PC-9 (cell line): ENCODE measurements at regions not wholly inside any gene's neighbourhood (a gene's known extent, or its start where the extent isn't known, plus 50 kb on each side); places are given as distances from the start of the nearest gene placed in this dataset.
"Not testable (repeated sequence)": the region's sequence is repeated elsewhere in the genome, so short reads cannot be mapped to it uniquely, and the experiment has no call there.

ENCODE experiments used
- BruUV-seq: library from RNA; stranded (reverse); fragments of 400-500 nt; replicated peaks from 2 replicates; lab custom pipeline; 2021; lab: Mats Ljungman, UMichigan
- CTCF ChIA-PET: fragments of 300-600 bp; sonication (Branson Sonifier 250); formaldehyde crosslinking; loops from one replicate; lab custom pipeline; 2022; ENCODE audit warnings: antibody characterized with exemption; lab: Charles Lee
- POLR2A ChIA-PET: fragments of 300-600 bp; sonication (Branson Sonifier 250); formaldehyde crosslinking; loops from one replicate; lab custom pipeline; 2022; ENCODE audit warnings: antibody characterized with exemption; ENCODE audit not compliant: unreplicated experiment; lab: Charles Lee
- DNase-seq, 2 experiments: peaks; one replicate each; pipeline versions ENCODE4 v3.0.0 to v3.0.0-alpha.2; 2015 to 2022; ENCODE audit warnings: mixed read lengths in 1 of 2
- H2AFZ ChIP-seq: fragments of 200-600 bp; sonication (generic); 2 replicates; pipeline ENCODE4 v1.8.1; 2017; ENCODE audit warnings: antibody characterized with exemption
- H3F3A ChIP-seq: fragments of 200-600 bp; sonication (generic); 2 replicates; pipeline ENCODE4 v1.8.1; 2017; ENCODE audit warnings: antibody characterized with exemption, mild to moderate bottlenecking, low read depth; ENCODE audit not compliant: insufficient read depth
- H3K27ac ChIP-seq: fragments of 200-600 bp; sonication (generic); 2 replicates; pipeline ENCODE4 v1.6.1; 2016; ENCODE audit warnings: mixed run types
- H3K27me3 ChIP-seq: fragments of 200-600 bp; sonication (generic); 2 replicates; pipeline ENCODE4 v1.6.1; 2016; ENCODE audit warnings: low read depth, mixed run types; ENCODE audit not compliant: insufficient read depth
- H3K36me3 ChIP-seq: fragments of 200-600 bp; sonication (generic); 2 replicates; pipeline ENCODE4 v1.6.1; 2016; ENCODE audit warnings: low read depth, mixed run types
- H3K4me1 ChIP-seq: fragments of 200-600 bp; sonication (generic); replicated peaks from 2 replicates; pipeline ENCODE4 v1.6.1; 2016; ENCODE audit warnings: mixed run types; ENCODE audit not compliant: insufficient read depth
- H3K4me2 ChIP-seq: fragments of 200-600 bp; sonication (generic); 2 replicates; pipeline ENCODE4 v1.6.1; 2017; ENCODE audit warnings: mixed run types
- H3K4me3 ChIP-seq: fragments of 200-600 bp; sonication (generic); 2 replicates; pipeline ENCODE4 v1.6.1; 2016; ENCODE audit warnings: mixed run types
- H3K79me2 ChIP-seq: fragments of 200-600 bp; sonication (generic); 2 replicates; pipeline ENCODE4 v1.6.1; 2017; ENCODE audit warnings: low read depth, mixed run types
- H3K9me2 ChIP-seq: fragments of 200-600 bp; sonication (generic); 2 replicates; pipeline ENCODE4 v1.8.1; 2017; ENCODE audit warnings: mild to moderate bottlenecking; ENCODE audit not compliant: insufficient read depth
- H3K9me3 ChIP-seq: fragments of 200-600 bp; sonication (generic); 2 replicates; pipeline ENCODE4 v1.8.1; 2016; ENCODE audit warnings: low read depth; ENCODE audit not compliant: insufficient read depth
- H4K20me1 ChIP-seq: fragments of 200-600 bp; sonication (generic); 2 replicates; pipeline ENCODE4 v1.8.1; 2017; ENCODE audit not compliant: insufficient read depth
- EZH2 ChIP-seq: fragments of 200-600 bp; sonication (generic); IDR thresholded peaks from 2 replicates; pipeline ENCODE4 v1.8.0; 2017; ENCODE audit warnings: antibody characterized with exemption, low read depth
- intact Hi-C: fragments of 100-400 bp; cut with micrococcal nuclease; formaldehyde crosslinking; loops from one replicate; pipeline ENCODE4 v1.10.0; 2022; ENCODE audit not compliant: unreplicated experiment
- TF ChIP-seq, protein P1 (sequence below): fragments of 200-600 bp; sonication (generic); conservative IDR thresholded peaks from 2 replicates; pipeline ENCODE4 v1.6.1; 2017; ENCODE audit warnings: mixed run types, antibody characterized with exemption, mild to moderate bottlenecking, moderate library complexity

- intact Hi-C loops: no loop called here
- CTCF ChIA-PET: no interaction called here
- H3K27me3 ChIP-seq: no peaks in the 10 kb centered on the region
- H3K79me2 ChIP-seq: no peaks in the 10 kb centered on the region
- no peaks in the 10 kb centered on the region for H3K9me3 ChIP-seq
- no peak overlapping the region for H3K27ac ChIP-seq
- peaks cover 11% of the 10 kb centered on the region for H3F3A ChIP-seq
- no TSS peak for BruUV-seq
- H3K4me2 ChIP-seq: no peak overlapping the region
- peaks cover 10% of the 10 kb centered on the region for H3K4me1 ChIP-seq
- POLR2A ChIA-PET: no interaction called here
- no peaks in the 10 kb centered on the region for H4K20me1 ChIP-seq
- no peaks in the 10 kb centered on the region for H3K36me3 ChIP-seq
- TF ChIP-seq, protein P1, sequence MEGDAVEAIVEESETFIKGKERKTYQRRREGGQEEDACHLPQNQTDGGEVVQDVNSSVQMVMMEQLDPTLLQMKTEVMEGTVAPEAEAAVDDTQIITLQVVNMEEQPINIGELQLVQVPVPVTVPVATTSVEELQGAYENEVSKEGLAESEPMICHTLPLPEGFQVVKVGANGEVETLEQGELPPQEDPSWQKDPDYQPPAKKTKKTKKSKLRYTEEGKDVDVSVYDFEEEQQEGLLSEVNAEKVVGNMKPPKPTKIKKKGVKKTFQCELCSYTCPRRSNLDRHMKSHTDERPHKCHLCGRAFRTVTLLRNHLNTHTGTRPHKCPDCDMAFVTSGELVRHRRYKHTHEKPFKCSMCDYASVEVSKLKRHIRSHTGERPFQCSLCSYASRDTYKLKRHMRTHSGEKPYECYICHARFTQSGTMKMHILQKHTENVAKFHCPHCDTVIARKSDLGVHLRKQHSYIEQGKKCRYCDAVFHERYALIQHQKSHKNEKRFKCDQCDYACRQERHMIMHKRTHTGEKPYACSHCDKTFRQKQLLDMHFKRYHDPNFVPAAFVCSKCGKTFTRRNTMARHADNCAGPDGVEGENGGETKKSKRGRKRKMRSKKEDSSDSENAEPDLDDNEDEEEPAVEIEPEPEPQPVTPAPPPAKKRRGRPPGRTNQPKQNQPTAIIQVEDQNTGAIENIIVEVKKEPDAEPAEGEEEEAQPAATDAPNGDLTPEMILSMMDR: no peak
- TF ChIP-seq EZH2: no peak
- no peaks in the 10 kb centered on the region for H3K9me2 ChIP-seq
- DNase-seq: no peak
- H2AFZ ChIP-seq: no peak overlapping the region
- no peak overlapping the region for H3K4me3 ChIP-seq
These were observed 68.7 kb upstream of the CREB3L1 start for GRCh38 chr11:46208803-46209202.

DNA sequence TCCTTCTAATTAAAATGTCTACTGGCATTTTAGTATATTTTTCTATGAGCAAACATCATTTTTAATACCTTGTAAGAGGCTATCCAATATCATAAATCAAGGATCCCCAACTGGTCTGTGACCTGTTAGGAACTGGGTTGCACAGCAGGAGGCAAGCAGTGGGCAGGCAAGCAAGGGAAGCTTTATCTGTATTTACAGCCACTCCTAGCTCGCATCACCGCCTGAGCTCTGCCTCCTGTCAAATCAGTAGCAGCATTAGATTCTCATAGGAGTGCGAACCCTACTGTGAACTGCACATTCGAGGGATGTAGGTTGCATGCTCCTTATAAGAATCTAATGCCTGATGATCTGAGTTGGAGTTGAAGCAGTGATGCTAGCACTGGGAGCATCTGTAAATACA is 70.2 kb upstream of the CREB3L1 start:
- H3K4me2 ChIP-seq: no peak overlapping the region
- no peak overlapping the region for H3K4me3 ChIP-seq
- DNase-seq: no peak
- no peaks in the 10 kb centered on the region for H3K79me2 ChIP-seq
- H3K4me1 ChIP-seq: peaks cover 10% of the 10 kb centered on the region
- POLR2A ChIA-PET: no interaction called here
- H3F3A ChIP-seq: peaks cover 11% of the 10 kb centered on the region
- H2AFZ ChIP-seq: no peak overlapping the region
- no peak for TF ChIP-seq EZH2
- TF ChIP-seq, protein P1: no peak
- no peaks in the 10 kb centered on the region for H3K36me3 ChIP-seq
- H4K20me1 ChIP-seq: no peaks in the 10 kb centered on the region
- no peaks in the 10 kb centered on the region for H3K9me2 ChIP-seq
- CTCF ChIA-PET: no interaction called here
- H3K9me3 ChIP-seq: no peaks in the 10 kb centered on the region
- intact Hi-C loops: no loop called here
- H3K27ac ChIP-seq: no peak overlapping the region
- H3K27me3 ChIP-seq: no peaks in the 10 kb centered on the region
- no TSS peak for BruUV-seq

DNA sequence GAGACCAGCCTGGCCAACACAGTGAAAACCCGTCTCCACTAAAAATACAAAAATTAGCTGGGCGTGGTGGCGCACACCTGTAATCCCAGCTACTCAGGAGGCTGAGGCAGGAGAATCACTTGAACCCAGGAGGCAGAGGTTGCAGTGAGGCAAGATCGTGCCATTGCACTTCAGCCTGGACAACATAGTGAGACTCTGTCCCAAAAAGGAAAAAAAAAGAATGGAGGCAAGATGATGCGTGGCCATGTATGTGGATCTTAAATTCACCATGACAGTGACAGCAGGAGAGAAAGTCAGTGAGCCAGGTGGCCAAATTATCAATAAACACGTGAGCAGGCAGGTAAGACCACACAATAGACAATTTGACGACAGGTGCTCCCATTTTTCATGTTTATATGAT is 73.0 kb upstream of the CREB3L1 start:
- H3K4me3 ChIP-seq, POLR2A ChIA-PET, H3K36me3 ChIP-seq, H3K27me3 ChIP-seq, BruUV-seq, intact Hi-C loops, H3F3A ChIP-seq, H3K79me2 ChIP-seq, H3K4me2 ChIP-seq, H3K4me1 ChIP-seq, DNase-seq, H2AFZ ChIP-seq, H4K20me1 ChIP-seq, CTCF ChIA-PET, H3K9me2 ChIP-seq, H3K9me3 ChIP-seq, H3K27ac ChIP-seq: not testable (repeated sequence)

DNA sequence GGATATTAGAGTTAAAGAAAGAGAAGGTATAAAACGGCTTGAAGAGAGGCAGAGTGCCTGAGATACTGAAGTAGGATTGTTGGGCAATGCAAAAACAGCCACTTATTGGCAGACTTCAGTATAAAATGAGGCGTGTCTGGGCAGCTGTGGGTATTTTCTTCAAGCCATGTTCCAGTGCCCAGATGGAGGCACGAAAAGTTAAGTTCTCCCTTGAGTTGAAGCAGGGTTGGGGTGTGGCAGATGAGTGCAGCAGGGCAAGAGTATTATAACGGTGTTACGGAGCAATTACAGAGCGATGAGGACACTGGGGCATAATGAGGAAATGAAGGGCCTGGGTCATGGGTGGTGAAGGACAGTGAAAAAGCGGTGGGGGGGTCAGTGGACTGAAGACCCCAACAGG is 73.7 kb upstream of the CREB3L1 start:
- Histone ChIP-seq H3K4me2 (no peak overlapping the region), H3K9me2 (no peaks in the 10 kb centered on the region), H3K27me3 (no peaks in the 10 kb centered on the region), H3F3A (peaks cover 5% of the 10 kb centered on the region), H2AFZ (no peak overlapping the region), H3K79me2 (no peaks in the 10 kb centered on the region), H3K4me1 (no peaks in the 10 kb centered on the region), H3K36me3 (no peaks in the 10 kb centered on the region), H3K9me3 (no peaks in the 10 kb centered on the region), H3K4me3 (no peak overlapping the region), H3K27ac (no peak overlapping the region), H4K20me1 (no peaks in the 10 kb centered on the region)
- CTCF ChIA-PET: no interaction called here
- POLR2A ChIA-PET: no interaction called here
- DNase-seq: no peak
- TF ChIP-seq, protein P1: no peak
- no peak for TF ChIP-seq EZH2
- intact Hi-C loops: no loop called here
- BruUV-seq: no TSS peak
